Mammary epithelial cell (primary cell): ENCODE measurements at regions not wholly inside any gene's neighbourhood (a gene's known extent, or its start where the extent isn't known, plus 50 kb on each side); places are given as distances from the start of the nearest gene placed in this dataset.

ENCODE experiments used
- CTCF ChIP-seq, 2 donors: IDR thresholded peaks in 1 of 2; conservative IDR thresholded peaks in 1 of 2; 2 replicates each; pipeline ENCODE4 v1.5.1; 2011 to 2012; ENCODE audit warnings: inconsistent platforms in 2 of 2, low read length in 2 of 2, mild to moderate bottlenecking in 2 of 2, control low read depth in 1 of 2, low read depth in 1 of 2; ENCODE audit not compliant: insufficient read depth in 1 of 2; ENCODE audit errors: extremely low read depth in 1 of 2
- EZH2 ChIP-seq: IDR thresholded peaks from 2 replicates; pipeline ENCODE4 v1.6.1; 2012; ENCODE audit warnings: low read length, inconsistent platforms, borderline replicate concordance

- TF ChIP-seq CTCF (conservative IDR thresholded peaks at IDR 0.05 in 1 of 2, IDR thresholded peaks at IDR 0.05 in 1 of 2; ENCODE audit: extremely low read depth in 1 of 2, insufficient read depth in 1 of 2, low read depth in 1 of 2, low read length in 2 of 2): no peak
- TF ChIP-seq EZH2: no peak
These were observed 438.9 kb upstream of the WWC1 start for GRCh38 chr5:167852515-167852914.
